A549 (cell line): ENCODE measurements at regions not wholly inside any gene's neighbourhood (a gene's known extent, or its start where the extent isn't known, plus 50 kb on each side); places are given as distances from the start of the nearest gene placed in this dataset.
"Not testable (repeated sequence)": the region's sequence is repeated elsewhere in the genome, so short reads cannot be mapped to it uniquely, and the experiment has no call there.

Experiments used
- BHLHE40 ChIP-seq: IDR thresholded peaks from 2 replicates; pipeline ENCODE4 v1.6.1; 2012; ENCODE audit warnings: low read depth, low read length, inconsistent platforms
- CTCF ChIP-seq: fragments of >200 bp; sonication (Bioruptor Twin); formaldehyde crosslinking; IDR thresholded peaks from 3 replicates; pipeline ENCODE4 v1.5.1; 2016
- E2F6 ChIP-seq: IDR thresholded peaks from 2 replicates; pipeline ENCODE4 v1.6.1; 2012; ENCODE audit warnings: low read depth, borderline replicate concordance
- EP300 ChIP-seq, 2 experiments: fragments of >200 bp; sonication (Bioruptor Twin); formaldehyde crosslinking; IDR thresholded peaks; 2 replicates in 1 of 2; 3 replicates in 1 of 2; pipeline ENCODE4 v1.6.1; 2016 to 2017
- ESRRA ChIP-seq: fragments of 150-350 bp; IDR thresholded peaks from 2 replicates; pipeline ENCODE4 v1.6.1; 2014; ENCODE audit warnings: mild to moderate bottlenecking, low read length, borderline replicate concordance
- FOSL2 ChIP-seq, 2 experiments: fragments of 450-650 bp in 1 of 2; fragments of >200 bp in 1 of 2; sonication (Bioruptor Twin) in 1 of 2; formaldehyde crosslinking; IDR thresholded peaks; 2 replicates each; pipeline versions ENCODE4 v1.5.0 to v1.6.1; 2016 to 2020; ENCODE audit warnings: mild to moderate bottlenecking in 1 of 2, moderate library complexity in 1 of 2
- PHF8 ChIP-seq: fragments of 200-600 bp; sonication (generic); IDR thresholded peaks from 2 replicates; pipeline ENCODE4 v1.6.1; 2016; ENCODE audit warnings: low read depth, mild to moderate bottlenecking, antibody characterized with exemption, moderate library complexity, borderline replicate concordance
- POLR2AphosphoS2 ChIP-seq: conservative IDR thresholded peaks from 2 replicates; pipeline ENCODE4 v1.6.1; 2012; ENCODE audit warnings: low read length, improper control_type of control experiment, inconsistent platforms
- REST ChIP-seq: fragments of 200-600 bp; sonication (generic); IDR thresholded peaks from 2 replicates; pipeline ENCODE4 v1.6.1; 2016; ENCODE audit warnings: antibody characterized with exemption, mild to moderate bottlenecking, moderate library complexity
- RNF2 ChIP-seq: fragments of 200-600 bp; sonication (generic); IDR thresholded peaks from 2 replicates; pipeline ENCODE4 v1.6.1; 2016; ENCODE audit warnings: low read depth, mild to moderate bottlenecking, antibody characterized with exemption, moderate library complexity, borderline replicate concordance

GRCh38 chr1:234817313-234818039 lies 207.5 kb upstream of the IRF2BP2 start:
- TF ChIP-seq CTCF; BHLHE40; POLR2AphosphoS2; FOSL2 (IDR thresholded peaks at IDR 0.05); FOSL2 (CRISPR knock-in tag; IDR thresholded peaks at IDR 0.05); PHF8; RNF2; E2F6; EP300 (IDR thresholded peaks at IDR 0.05); REST; ESRRA: not testable (repeated sequence)
